Ishikawa (cell line): ENCODE measurements at regions not wholly inside any gene's neighbourhood (a gene's known extent, or its start where the extent isn't known, plus 50 kb on each side); places are given as distances from the start of the nearest gene placed in this dataset.

Experiments used
- CEBPB ChIP-seq: IDR thresholded peaks from 2 replicates; pipeline ENCODE4 v1.6.1; 2012
- CREB1 ChIP-seq: IDR thresholded peaks from 2 replicates; pipeline ENCODE4 v1.6.1; 2012; ENCODE audit warnings: low read depth
- EGR1 ChIP-seq: IDR thresholded peaks from 2 replicates; pipeline ENCODE4 v1.6.1; 2012
- EP300 ChIP-seq: IDR thresholded peaks from 2 replicates; pipeline ENCODE4 v1.6.1; 2012; ENCODE audit warnings: borderline replicate concordance
- FOXM1 ChIP-seq: IDR thresholded peaks from 2 replicates; pipeline ENCODE4 v1.6.1; 2012; ENCODE audit warnings: low read depth, borderline replicate concordance
- NFIC ChIP-seq: IDR thresholded peaks from 2 replicates; pipeline ENCODE4 v1.6.1; 2012
- RAD21 ChIP-seq: IDR thresholded peaks from 2 replicates; pipeline ENCODE4 v1.6.1; 2012; ENCODE audit warnings: low read depth
- TAF1 ChIP-seq: IDR thresholded peaks from 2 replicates; pipeline ENCODE4 v1.6.1; 2012; ENCODE audit warnings: low read depth, mild to moderate bottlenecking
- TCF12 ChIP-seq: IDR thresholded peaks from 2 replicates; pipeline ENCODE4 v1.6.1; 2012; ENCODE audit warnings: low read depth
- TEAD4 ChIP-seq: IDR thresholded peaks from 2 replicates; pipeline ENCODE4 v1.6.1; 2012
- TF ChIP-seq, protein P1 (sequence below): IDR thresholded peaks from 2 replicates; pipeline ENCODE4 v1.6.1; 2012; ENCODE audit warnings: low read depth, mild to moderate bottlenecking
- TF ChIP-seq, protein P2 (sequence below): IDR thresholded peaks from 2 replicates; pipeline ENCODE4 v1.6.1; 2012

DNA sequence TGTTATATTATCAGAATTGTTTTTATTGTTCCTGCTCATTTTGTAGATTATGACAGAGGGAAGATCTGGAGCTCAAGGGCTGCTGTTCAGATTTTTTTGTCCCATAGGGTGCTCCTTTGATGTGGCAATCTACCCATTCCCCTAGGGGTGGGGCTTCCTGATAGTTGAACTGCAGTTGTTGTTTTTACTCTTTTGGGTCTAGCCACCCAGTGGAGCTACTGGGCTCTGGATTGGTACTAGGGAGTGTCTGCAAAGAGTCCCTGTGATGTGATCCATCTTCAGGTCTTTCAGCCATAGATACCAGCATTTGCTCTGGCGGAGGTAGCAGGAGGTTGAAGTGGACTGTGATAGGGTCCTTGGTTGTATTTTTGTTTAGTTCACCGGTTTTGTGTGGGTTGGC lies 57.9 kb upstream of the SLCO1B1 start:
- TF ChIP-seq EP300, result no peak
- no peak for TF ChIP-seq RAD21
- no peak for TF ChIP-seq TAF1
- TF ChIP-seq CEBPB, result no peak
- no peak for TF ChIP-seq TEAD4
- TF ChIP-seq, protein P1, sequence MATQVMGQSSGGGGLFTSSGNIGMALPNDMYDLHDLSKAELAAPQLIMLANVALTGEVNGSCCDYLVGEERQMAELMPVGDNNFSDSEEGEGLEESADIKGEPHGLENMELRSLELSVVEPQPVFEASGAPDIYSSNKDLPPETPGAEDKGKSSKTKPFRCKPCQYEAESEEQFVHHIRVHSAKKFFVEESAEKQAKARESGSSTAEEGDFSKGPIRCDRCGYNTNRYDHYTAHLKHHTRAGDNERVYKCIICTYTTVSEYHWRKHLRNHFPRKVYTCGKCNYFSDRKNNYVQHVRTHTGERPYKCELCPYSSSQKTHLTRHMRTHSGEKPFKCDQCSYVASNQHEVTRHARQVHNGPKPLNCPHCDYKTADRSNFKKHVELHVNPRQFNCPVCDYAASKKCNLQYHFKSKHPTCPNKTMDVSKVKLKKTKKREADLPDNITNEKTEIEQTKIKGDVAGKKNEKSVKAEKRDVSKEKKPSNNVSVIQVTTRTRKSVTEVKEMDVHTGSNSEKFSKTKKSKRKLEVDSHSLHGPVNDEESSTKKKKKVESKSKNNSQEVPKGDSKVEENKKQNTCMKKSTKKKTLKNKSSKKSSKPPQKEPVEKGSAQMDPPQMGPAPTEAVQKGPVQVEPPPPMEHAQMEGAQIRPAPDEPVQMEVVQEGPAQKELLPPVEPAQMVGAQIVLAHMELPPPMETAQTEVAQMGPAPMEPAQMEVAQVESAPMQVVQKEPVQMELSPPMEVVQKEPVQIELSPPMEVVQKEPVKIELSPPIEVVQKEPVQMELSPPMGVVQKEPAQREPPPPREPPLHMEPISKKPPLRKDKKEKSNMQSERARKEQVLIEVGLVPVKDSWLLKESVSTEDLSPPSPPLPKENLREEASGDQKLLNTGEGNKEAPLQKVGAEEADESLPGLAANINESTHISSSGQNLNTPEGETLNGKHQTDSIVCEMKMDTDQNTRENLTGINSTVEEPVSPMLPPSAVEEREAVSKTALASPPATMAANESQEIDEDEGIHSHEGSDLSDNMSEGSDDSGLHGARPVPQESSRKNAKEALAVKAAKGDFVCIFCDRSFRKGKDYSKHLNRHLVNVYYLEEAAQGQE, result no peak
- no peak for TF ChIP-seq CREB1
- TF ChIP-seq, protein P2, sequence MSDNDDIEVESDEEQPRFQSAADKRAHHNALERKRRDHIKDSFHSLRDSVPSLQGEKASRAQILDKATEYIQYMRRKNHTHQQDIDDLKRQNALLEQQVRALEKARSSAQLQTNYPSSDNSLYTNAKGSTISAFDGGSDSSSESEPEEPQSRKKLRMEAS, result no peak
- TF ChIP-seq TCF12, result no peak
- no peak for TF ChIP-seq FOXM1
- TF ChIP-seq EGR1, result no peak
- no peak for TF ChIP-seq NFIC
